DOHH2 (cell line): ENCODE measurements at regions not wholly inside any gene's neighbourhood (a gene's known extent, or its start where the extent isn't known, plus 50 kb on each side); places are given as distances from the start of the nearest gene placed in this dataset.

Source experiments
- CTCF ChIP-seq: fragments of 200-600 bp; sonication (generic); IDR thresholded peaks from one replicate; pipeline ENCODE4 v1.5.1; 2014; ENCODE audit warnings: antibody characterized with exemption, mild to moderate bottlenecking, low read depth, low read length; ENCODE audit not compliant: poor library complexity, severe bottlenecking
- EZH2phosphoT487 ChIP-seq: fragments of 200-600 bp; sonication (generic); IDR thresholded peaks from 2 replicates; pipeline ENCODE4 v1.6.1; 2017; ENCODE audit warnings: borderline replicate concordance, mild to moderate bottlenecking, antibody characterized with exemption, low read length, moderate library complexity, mixed read lengths

GRCh38 chr6:156638581-156638980, 138.6 kb upstream of the ARID1B start:
- TF ChIP-seq CTCF = no peak
- TF ChIP-seq EZH2phosphoT487 = no peak
